HG02884 (cell line): ENCODE measurements at regions not wholly inside any gene's neighbourhood (a gene's known extent, or its start where the extent isn't known, plus 50 kb on each side); places are given as distances from the start of the nearest gene placed in this dataset.
"Not testable (repeated sequence)": the region's sequence is repeated elsewhere in the genome, so short reads cannot be mapped to it uniquely, and the experiment has no call there.

Experiments used
- ATAC-seq: cut with Tn5 transposase; IDR thresholded peaks from one replicate; pipeline ENCODE4 v1.9.1; 2021; ENCODE audit warnings: mild to moderate bottlenecking, moderate library complexity; ENCODE audit not compliant: unreplicated experiment

DNA sequence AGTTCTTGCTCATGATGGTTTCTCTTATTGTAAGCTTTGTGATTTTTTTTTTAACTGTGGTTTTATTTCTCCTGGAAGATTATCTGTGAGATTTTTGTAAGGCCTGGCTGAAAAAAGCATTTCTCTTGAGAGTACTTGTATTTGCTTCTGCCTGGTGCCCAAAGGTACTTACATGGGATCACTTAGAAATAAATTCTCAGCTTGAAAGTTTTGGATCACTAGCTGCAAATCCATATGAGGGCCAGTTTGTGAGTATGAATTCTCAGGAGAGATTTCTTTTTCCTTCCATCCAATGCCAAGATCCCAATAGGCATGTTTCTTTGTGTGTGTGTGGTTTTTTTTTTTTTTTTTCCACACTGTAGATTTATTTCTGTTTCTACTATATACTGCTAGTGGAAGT lies 1884.7 kb upstream of the PCDH7 start:
- ATAC-seq, result no peak

GRCh38 chr4:28842271-28842670 lies 1877.9 kb upstream of the PCDH7 start:
- no peak for ATAC-seq

- no peak for ATAC-seq
Measured at GRCh38 chr4:28845158-28845557, 1875.0 kb upstream of the PCDH7 start.

DNA sequence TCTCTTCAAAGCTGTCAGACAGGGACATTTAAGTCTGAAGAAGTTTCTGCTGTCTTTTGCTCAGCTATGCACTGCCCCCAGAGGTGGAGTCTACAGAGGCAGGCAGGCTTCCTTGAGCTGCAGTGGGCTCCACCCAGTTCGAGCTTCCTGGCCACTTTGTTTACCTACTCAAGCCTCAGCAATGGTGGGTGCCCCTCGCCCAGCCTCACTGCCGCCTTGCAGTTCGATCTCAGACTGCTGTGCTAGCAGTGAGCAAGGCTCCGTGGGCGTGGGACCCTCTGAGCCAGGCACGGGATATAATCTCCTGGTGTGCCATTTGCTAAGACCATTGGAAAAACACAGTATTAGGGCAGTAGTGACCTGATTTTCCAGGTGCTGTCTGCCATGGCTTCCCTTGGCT lies 1863.1 kb upstream of the PCDH7 start:
- not testable (repeated sequence) for ATAC-seq

DNA sequence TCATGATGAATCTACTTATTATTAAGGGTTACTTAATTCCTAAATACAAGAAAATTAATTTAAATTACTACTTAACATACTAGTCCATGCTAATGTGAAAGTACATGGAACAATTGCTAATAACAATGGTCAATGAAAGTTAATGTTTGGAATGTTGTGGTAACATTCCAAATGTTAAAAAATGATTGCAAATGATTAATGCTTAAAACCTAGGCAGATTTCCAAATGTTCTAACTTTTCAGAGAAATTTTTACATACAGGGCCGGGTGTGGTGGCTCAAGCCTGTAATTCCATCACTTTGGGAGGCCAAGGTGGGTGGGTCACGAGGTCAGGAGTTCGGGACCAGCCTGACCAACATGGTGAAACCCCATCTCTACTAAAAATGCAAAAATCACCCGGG lies 1851.3 kb upstream of the PCDH7 start:
- no peak for ATAC-seq

- no peak for ATAC-seq
Measured at GRCh38 chr4:28879178-28879577, 1841.0 kb upstream of the PCDH7 start.

- ATAC-seq, result no peak
Measured at GRCh38 chr4:28879900-28880299, 1840.3 kb upstream of the PCDH7 start.

DNA sequence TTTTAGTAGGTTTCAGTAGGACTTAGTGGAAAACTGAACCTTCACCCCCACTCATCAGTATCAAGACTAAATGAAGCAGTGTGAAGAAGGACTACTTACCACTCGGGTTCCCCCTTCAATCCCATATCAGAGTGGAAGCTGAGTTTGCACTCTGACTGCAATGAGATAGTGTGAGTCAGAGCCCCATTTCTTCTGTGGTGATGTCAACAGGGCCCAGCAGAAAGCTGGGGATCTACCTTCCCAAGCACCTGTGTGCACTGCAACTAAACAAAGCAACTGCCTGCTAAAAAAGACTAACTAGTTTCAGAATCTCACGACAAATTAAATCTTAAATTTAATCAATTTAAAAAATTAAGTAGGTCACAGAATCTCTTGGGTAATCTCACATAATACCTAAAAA lies 1837.0 kb upstream of the PCDH7 start:
- no peak for ATAC-seq

DNA sequence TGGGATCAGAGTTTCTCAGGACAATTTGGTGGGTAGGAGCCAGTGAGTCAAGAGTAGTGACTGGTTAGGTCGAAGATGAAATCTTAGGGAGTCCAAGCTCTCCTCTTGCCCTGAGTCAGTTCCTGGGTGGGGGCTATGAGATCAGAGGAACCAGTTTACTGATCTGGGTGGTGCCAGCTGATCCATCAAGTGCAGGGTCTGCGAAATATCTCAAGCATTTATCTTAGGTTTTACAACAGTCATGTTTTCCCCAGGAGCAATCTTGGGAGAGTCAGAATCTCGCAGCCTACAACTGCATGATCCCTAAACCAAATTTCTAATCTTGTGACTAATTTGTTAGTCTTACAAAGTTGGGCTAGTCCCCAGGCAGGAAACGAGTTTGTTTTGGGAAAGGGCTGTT lies 1833.2 kb upstream of the PCDH7 start:
- no peak for ATAC-seq

DNA sequence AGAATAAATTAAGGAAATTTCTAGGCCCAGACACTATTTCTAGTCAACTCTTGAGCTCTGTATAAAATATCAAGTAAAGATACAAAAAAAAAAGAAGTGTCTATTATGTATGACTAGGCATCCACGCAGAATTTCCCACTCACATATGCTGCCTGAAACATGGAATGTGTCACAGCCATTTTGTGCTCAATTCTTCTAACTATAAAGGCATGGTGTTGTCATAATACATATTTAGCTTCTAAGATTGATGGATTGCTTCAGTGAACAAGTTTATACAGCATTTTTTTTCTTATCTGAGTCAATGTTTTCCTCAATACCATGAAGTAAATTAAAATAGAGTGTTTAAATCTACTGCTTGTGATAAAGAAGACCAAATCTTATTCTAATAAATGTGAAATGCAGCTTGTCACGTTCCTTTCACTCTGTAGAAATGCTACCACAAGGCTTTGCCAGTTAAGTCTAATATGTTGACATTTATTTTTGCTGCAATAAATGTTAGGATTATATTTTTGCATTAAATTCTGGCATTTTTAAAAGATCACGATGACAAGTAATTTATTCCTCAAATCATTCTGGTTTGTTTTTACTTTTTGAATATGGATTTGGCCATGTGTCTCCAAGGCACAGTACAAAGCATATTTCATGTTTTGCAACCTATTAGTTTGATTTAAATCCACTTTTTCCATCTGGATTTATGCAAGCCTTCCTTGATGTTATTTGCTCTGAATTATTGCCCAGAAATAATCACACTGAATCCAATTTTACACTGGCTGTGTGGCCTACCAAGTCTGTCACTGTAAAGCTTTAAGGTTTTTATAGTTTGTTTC lies 1829.0 kb upstream of the PCDH7 start:
- no peak for ATAC-seq

DNA sequence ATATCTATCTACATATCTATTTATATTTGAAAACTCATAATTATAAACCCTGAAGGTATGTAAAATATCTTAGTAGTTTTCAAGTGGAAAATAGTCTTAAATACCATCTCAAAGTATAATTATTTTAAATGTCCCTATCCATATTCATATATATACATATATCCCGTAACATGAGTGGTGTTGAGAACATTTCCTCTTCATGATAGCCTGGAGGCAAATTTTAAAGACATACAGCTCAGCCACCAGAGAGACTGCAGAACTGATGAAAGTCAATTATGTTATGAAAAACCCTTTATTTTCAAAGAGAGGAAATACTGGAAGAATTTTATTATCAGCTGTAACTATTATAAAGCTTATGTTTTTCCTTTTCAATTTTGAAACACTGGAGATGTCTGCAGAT lies 1806.7 kb upstream of the PCDH7 start:
- ATAC-seq, result no peak

- no peak for ATAC-seq
Measured at GRCh38 chr4:28916585-28916984, 1803.6 kb upstream of the PCDH7 start.

- ATAC-seq, result no peak
Measured at GRCh38 chr4:28918871-28919270, 1801.3 kb upstream of the PCDH7 start.

DNA sequence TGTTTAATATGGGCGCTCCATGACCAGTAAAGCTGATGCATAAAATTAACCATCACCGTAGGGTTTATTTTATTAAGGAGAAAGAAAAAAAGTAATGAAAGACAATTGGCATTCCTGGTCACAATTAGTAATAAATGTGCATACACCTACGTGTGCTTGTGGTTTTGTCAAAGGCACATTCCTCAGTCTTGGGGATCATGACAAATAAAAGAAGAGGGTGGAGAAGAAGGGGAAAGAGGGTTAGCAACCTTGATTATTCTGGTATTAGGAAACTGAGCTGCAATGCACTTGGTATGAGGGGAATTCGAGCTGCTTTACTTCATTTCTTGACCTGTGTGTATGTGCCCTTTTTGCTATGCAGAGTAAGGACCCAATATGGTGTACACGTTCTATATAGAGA lies 1798.3 kb upstream of the PCDH7 start:
- no peak for ATAC-seq

GRCh38 chr4:28926156-28926555 lies 1794.0 kb upstream of the PCDH7 start:
- ATAC-seq, result no peak

- no peak for ATAC-seq
Measured at GRCh38 chr4:28942631-28943030, 1777.5 kb upstream of the PCDH7 start.

- no peak for ATAC-seq
Measured at GRCh38 chr4:28947374-28947773, 1772.8 kb upstream of the PCDH7 start.

GRCh38 chr4:28948501-28948900 lies 1771.7 kb upstream of the PCDH7 start:
- ATAC-seq, result no peak

GRCh38 chr4:28966982-28967381 lies 1753.2 kb upstream of the PCDH7 start:
- ATAC-seq, result no peak

- ATAC-seq, result no peak
Measured at GRCh38 chr4:28973587-28974350, 1746.4 kb upstream of the PCDH7 start.

DNA sequence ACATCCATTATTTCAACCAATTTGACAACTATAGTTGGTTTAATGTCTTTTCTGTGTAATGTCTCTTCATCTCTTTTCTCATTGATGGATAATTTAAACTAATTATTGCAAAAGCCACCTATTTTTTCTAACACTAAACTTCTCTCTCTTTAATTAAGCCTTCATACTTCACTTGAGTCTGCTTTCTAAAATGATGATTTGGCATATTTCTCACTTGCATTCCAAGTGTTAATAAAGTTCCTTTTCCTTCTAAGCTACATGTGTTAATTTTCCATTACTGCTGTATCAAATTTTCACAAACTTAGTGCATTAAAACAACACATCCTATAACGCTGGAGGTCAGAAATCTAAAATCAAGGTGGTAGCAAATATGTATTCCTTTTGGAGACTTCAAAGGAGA lies 1743.8 kb upstream of the PCDH7 start:
- ATAC-seq, result no peak

GRCh38 chr4:29002151-29002550 lies 1718.0 kb upstream of the PCDH7 start:
- no peak for ATAC-seq
